IPS-NIHi7 (cell line): ENCODE measurements at regions not wholly inside any gene's neighbourhood (a gene's known extent, or its start where the extent isn't known, plus 50 kb on each side); places are given as distances from the start of the nearest gene placed in this dataset.
"Not testable (repeated sequence)": the region's sequence is repeated elsewhere in the genome, so short reads cannot be mapped to it uniquely, and the experiment has no call there.

Source experiments
- DNase-seq: peaks from one replicate; pipeline ENCODE4 v3.0.0; 2012; ENCODE audit warnings: mixed read lengths; ENCODE audit errors: extremely low spot score

- no peak for DNase-seq
Measured at GRCh38 chr10:25808372-25808771, 125.7 kb upstream of the MYO3A start.

- DNase-seq: no peak
Measured at GRCh38 chr10:25811052-25811685, 122.9 kb upstream of the MYO3A start.

GRCh38 chr10:25813511-25813910, 120.5 kb upstream of the MYO3A start:
- no peak for DNase-seq

- DNase-seq: no peak
Measured at GRCh38 chr10:25815236-25815635, 118.8 kb upstream of the MYO3A start.

- DNase-seq: no peak
Measured at GRCh38 chr10:25815999-25816768, 117.8 kb upstream of the MYO3A start.

- DNase-seq: no peak
Measured at GRCh38 chr10:25817200-25817599, 116.8 kb upstream of the MYO3A start.

- peak; percentile 74 for DNase-seq
Measured at GRCh38 chr10:25818751-25819150, 115.3 kb upstream of the MYO3A start.

- DNase-seq: no peak
Measured at GRCh38 chr10:25820472-25820871, 113.6 kb upstream of the MYO3A start.

GRCh38 chr10:25820874-25821273, 113.2 kb upstream of the MYO3A start:
- no peak for DNase-seq

- DNase-seq: no peak
Measured at GRCh38 chr10:25824050-25824449, 110.0 kb upstream of the MYO3A start.

- no peak for DNase-seq
Measured at GRCh38 chr10:25828475-25828874, 105.6 kb upstream of the MYO3A start.

GRCh38 chr10:25831080-25831479, 102.9 kb upstream of the MYO3A start:
- DNase-seq: no peak

- DNase-seq: no peak
Measured at GRCh38 chr10:25839683-25840082, 94.3 kb upstream of the MYO3A start.

- DNase-seq: not testable (repeated sequence)
Measured at GRCh38 chr10:25840875-25841274, 93.2 kb upstream of the MYO3A start.

GRCh38 chr10:25842146-25842545, 91.9 kb upstream of the MYO3A start:
- no peak for DNase-seq

GRCh38 chr10:25843551-25844170, 90.4 kb upstream of the MYO3A start:
- DNase-seq: no peak

GRCh38 chr10:25844716-25845115, 89.3 kb upstream of the MYO3A start:
- DNase-seq: not testable (repeated sequence)

GRCh38 chr10:25849268-25849667, 84.8 kb upstream of the MYO3A start:
- no peak for DNase-seq

- no peak for DNase-seq
Measured at GRCh38 chr10:25849988-25850387, 84.0 kb upstream of the MYO3A start.

GRCh38 chr10:25851548-25851947, 82.5 kb upstream of the MYO3A start:
- no peak for DNase-seq

- DNase-seq: peak; percentile 24
Measured at GRCh38 chr10:25852364-25852941, 81.6 kb upstream of the MYO3A start.

GRCh38 chr10:25858076-25858475, 76.0 kb upstream of the MYO3A start:
- DNase-seq: no peak

- no peak for DNase-seq
Measured at GRCh38 chr10:25865267-25865666, 68.8 kb upstream of the MYO3A start.
